Stimulated activated CD4-positive, alpha-beta T cell treated with anti-CD3 and anti-CD28 coated beads, Interleukin-15, amount 100 ng/mL, for 24 hours (primary cell): ENCODE measurements at regions not wholly inside any gene's neighbourhood (a gene's known extent, or its start where the extent isn't known, plus 50 kb on each side); places are given as distances from the start of the nearest gene placed in this dataset.
"Not testable (repeated sequence)": the region's sequence is repeated elsewhere in the genome, so short reads cannot be mapped to it uniquely, and the experiment has no call there.

ENCODE experiments used
- DNase-seq: peaks from one replicate; pipeline ENCODE4 v3.0.0-alpha.2; 2020

GRCh38 chr1:102365071-102365470 is 368.3 kb upstream of the OLFM3 start:
- no peak for DNase-seq

DNA sequence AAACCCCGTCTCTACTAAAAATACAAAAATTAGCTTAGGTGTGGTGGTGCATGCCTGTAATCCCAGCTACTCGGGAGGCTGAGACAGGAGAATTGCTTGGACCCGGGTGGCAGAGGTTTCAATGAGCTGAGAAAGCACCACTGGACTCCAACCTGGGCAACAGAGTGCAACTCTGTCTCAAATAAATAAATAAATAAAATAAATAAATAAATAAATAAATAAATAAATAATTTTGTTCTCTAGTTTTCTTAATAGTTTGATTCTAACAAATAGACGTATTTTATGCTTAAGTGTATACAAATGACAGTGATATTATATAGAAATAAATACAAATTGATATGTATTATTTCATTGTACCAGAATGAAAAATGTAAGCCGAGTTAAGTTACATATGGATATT is 339.9 kb upstream of the OLFM3 start:
- no peak for DNase-seq

DNA sequence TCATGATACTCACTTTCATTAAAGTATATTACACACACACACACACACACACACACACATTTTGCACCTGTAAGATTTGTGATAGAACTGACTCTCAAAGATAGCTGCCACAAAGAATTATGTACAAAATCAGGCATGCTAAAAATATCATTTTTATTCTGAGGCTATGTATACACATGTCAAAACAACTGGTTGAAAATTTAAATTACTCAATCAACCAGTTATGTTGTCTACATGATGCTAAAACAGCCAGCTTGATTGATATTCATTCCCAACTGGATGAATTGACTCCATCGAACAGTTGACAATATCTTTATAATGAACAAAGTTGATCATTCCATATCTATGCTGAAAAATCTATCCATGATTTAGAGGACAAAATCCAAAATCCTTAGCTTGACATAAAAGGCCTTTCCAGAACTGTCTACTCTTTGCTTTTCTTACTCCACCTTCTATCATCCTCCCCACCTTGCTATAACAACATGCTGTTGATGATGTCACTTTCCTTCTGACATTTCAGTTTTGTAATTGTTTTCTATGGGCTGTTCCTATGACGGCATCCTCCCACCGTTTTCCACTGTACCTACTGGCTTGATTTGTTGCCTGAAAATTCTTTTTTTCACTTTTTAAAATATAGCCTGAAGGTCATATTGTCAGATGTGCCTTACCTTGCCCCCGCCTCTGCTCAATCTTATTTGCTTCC is 321.5 kb upstream of the OLFM3 start:
- DNase-seq = no peak

DNA sequence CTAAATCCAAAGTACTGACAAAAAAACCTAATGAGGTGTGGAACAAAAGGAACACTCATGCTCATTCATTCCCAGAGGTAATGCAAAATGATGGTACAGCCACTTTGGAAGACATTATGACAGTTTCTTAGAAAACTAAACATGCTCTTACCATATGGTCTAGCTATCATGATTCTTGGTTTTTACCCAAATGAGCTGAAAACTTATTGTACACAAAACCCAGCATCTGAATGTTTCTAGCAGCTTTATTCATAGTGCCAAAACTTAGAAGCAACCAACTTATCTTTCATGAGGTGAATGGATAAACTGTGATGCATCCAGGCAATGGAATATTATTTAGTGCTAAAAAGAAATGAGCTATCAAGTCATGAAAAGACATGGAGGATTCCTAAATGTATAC is 318.4 kb upstream of the OLFM3 start:
- no peak for DNase-seq

GRCh38 chr1:102296116-102296515 is 299.4 kb upstream of the OLFM3 start:
- DNase-seq = no peak

GRCh38 chr1:102282955-102283354 is 286.2 kb upstream of the OLFM3 start:
- no peak for DNase-seq

DNA sequence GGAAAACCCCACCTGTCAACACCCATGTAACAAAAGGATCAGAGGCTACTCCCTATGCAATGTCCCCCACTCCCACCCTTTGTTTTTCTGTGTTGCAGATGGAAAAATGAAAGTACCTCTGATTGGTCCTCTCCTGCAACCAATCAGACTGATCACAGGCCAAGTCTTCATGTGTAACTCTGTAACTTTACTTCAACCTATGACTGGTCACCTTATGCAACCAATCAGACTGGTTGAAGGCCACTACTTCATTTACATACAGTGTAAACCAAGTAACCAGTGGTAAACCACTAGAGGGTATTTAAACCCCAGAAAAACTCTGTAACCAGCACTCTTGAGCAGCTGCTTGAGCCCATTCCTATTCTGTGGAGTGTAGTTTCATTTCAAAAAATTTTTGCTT is 266.3 kb upstream of the OLFM3 start:
- DNase-seq = no peak

DNA sequence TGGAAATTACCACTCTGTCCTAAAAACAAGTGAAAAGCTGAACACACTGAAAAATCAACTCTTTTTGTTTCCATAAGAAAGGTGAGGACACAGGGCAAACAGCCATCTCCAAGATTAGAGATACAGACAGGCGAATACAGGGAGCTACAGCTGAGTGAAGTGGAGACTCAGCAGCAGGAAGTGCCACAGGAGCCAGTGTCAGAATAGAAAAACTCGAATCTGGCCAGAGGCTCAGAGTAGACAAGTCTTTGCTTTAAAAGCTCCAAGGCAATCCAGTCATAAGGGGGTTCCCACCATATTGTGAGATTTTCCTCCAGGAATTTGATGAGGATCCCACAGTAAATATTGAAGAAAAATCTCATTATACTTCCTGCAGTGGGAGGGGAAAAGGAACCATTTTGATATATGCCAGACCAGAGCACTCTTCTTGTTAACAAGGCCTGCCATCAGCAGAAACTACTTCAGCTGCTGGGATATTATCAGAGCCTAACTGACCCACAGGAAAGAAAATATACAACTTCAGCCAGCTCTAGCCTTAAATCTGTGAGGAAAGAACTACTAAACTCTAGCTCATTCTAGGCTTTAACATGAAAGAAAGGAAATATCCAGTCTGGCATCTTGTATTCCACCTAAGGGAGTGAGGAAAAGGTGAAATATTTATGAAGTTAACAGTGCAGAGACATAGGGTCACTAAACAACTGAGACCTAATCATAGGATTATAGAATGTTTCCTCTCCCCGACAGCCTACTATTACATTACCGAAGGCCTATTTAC is 256.2 kb upstream of the OLFM3 start:
- DNase-seq = no peak

DNA sequence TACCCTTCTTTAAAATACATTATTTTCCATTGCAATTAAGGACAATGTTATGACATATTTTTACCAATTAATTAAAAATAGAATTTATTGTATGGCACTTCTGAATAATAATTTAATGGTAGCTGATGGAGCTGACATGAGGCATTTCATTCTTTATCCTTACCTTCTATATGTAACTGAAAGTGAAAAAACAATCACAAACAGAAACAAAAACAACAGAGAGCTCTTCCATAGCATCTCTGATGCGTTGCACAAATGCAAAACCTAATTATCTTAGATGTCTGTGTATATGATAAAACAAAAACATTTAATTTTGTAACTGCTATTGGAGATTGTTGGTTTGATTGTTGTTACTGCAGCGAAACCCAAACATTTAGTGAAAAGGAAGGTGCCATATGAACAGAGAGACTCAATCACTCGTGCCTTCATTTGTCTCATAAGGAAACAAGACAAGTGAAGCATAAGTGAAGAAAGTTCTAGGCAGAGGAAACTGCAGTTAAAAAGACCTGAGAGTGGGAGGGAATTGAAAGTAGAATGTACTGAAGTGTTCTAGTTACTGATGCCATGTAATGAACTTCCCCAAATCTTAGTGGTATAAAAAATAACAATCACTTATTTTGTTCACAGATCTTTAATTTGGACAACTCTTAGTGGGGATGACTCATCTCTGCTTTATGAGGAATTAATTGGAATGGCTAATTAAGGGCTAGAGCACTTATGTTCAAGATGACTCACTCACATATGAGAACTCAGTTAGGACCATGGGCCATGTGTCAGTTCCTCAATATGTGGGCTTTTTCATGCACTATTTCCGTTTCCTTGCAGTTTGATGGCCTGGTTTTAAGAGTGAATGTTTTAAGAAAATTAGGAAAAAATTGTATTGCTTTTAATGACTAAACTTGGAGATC is 245.0 kb upstream of the OLFM3 start:
- DNase-seq = no peak

GRCh38 chr1:102239247-102239646 is 242.5 kb upstream of the OLFM3 start:
- DNase-seq = no peak

DNA sequence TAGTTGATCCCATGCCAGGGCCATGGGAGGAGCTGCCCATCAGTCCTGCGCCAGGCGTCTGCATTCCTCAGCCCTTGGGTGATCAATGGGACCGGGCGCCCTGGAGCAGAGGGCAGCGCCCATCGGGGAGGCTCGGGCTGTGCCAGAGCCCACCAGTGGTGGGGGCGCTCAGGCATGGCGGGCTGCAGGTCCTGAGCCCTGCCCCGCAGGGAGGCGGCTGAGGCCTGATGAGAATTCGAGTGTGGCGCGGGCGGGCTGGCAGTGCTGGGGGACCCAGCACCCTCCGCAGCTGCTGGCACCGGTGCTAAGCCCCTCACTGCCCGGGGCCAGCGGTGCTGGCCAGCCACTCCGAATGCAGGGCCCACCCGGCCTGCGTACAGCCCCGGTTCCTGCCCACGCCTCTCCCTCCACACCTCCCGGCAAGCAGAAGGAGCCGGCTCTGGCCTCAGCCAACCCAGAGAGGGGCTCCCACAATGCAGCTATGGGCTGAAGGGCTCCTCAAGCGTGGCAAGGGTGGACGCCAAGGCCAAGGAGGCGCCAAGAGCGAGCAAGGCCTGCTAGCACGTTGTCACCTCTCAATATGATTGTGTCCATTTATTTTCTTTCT is 238.1 kb upstream of the OLFM3 start:
- DNase-seq = no peak

DNA sequence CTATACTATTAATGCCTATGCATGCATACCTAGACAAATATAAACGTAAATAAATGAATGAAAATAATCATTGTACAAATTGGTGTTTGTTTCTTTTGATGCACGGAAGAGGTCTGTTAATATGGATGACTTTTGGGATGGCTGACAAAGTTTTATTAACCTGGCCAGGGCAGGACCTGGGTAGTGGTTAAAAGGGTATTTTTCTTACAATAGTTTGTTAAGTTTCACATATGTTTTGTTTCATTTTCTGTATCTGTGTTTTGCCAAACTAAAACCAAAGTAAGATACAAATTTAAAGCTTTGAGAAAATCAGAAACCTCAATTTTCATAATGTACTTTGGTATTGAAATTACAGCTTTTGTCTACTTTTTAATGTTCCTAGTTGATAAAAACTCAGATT is 222.7 kb upstream of the OLFM3 start:
- DNase-seq = no peak

- DNase-seq = not testable (repeated sequence)
These were observed 214.2 kb upstream of the OLFM3 start for GRCh38 chr1:102210891-102211290.

GRCh38 chr1:102191723-102192122 is 195.0 kb upstream of the OLFM3 start:
- DNase-seq = no peak

GRCh38 chr1:102190429-102190828 is 193.7 kb upstream of the OLFM3 start:
- no peak for DNase-seq

DNA sequence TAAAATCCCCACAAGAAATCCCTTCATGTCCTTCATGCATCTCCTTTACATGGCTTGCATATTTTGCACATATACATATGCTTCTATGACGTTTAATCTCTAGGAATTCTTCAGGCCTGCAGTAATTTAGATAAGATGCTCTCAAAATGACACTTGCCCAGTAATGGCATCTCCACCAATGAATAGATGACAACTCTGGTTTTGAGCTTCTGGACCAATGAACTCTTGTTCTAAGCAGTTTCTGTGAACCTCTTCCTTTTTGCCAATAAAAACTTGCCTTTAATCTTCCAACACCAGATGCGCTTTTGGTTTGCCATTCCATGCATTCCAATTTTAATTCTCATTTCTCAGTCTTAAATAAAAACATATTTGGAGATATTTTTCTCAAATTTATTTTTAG is 189.8 kb upstream of the OLFM3 start:
- DNase-seq = no peak

- no peak for DNase-seq
These were observed 188.5 kb upstream of the OLFM3 start for GRCh38 chr1:102185260-102185659.

DNA sequence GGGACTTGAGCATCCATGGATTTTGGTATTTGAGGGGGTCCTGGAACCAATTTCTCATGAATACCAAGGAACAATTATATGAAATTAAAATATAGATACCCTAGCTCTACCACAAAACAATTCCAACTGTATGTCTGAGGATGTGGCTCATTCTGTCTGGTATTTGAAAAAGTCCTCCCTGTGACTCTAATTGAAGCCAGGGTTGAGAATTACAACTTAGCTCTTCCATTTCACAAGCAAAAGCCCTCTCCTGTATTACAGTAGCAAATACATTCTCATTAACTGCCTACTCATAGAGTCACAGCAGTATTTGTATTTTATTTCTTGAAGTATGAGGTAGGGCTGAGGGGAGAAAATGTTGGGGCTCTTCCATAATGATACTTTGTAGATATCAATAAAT is 187.8 kb upstream of the OLFM3 start:
- no peak for DNase-seq

- DNase-seq = no peak
These were observed 187.0 kb upstream of the OLFM3 start for GRCh38 chr1:102183711-102184110.

DNA sequence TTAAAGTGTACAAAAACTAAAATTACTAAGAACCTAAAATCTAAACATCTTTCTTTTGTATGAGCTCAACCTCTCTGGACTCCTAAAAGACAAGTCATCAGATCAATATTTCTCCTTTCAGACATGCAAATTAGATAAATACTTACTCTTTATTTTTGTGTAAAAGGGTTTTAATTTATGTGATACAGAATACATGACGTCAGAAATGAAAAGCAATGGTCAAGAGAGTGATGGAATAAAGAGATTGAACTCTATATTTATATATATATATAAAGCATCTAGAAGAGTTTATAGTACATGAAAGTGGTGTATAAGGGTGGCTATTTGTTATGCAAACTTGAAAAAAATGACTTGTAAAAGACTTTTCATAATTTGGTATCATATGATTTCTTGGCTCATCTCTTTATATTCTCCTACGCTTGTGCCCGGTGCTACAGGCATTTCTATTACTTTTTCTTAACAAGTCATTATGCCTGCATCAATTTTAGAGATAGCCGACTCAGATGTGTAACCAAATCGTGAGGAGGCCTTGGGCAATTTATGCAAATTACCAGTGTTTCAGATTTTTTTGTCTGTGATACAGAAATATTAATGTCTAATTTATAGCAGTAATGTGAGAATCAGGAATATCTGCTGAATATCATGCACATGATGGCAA is 186.0 kb upstream of the OLFM3 start:
- no peak for DNase-seq

DNA sequence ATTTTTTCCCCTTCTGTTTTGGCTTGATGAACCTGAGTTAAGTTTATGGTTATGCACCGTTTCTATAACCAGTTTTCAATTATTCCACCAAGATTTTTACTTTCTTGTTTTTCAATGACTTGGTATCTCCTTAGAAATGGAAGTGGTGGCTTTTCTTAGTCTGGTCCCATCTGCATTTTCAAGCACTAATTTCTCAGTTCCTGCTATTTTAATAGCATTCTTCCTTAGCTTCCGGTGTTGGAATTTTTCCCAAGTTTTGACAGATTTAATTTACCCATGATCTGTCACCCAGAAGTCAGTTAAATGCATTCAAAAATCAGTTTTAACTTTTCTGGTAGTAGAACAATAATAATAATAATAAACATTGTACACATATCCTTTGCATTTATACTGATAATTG is 184.6 kb upstream of the OLFM3 start:
- no peak for DNase-seq

DNA sequence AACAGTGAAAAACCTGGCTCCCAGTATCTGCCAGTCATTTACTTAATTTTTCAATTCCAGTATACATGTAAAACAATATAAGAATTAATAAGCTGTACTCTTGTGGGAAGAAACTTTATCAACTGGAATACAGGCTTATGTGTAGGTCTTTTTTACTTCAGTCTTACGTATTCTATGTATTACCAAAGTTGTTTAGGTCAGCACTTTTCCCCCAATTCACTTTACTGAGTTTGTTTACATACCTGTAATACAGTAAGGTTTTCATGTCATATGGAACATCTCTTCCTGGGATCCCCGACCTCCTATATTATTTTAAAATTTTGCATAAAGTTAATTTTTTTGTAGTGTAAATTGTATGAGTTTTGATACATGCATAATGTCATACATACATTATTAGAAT is 181.8 kb upstream of the OLFM3 start:
- DNase-seq = no peak
